IPS-18a (cell line): ENCODE measurements at regions not wholly inside any gene's neighbourhood (a gene's known extent, or its start where the extent isn't known, plus 50 kb on each side); places are given as distances from the start of the nearest gene placed in this dataset.

Source experiments
- H3K27ac ChIP-seq: one replicate; pipeline ENCODE4 v1.5.1; 2013; ENCODE audit warnings: low read length
- H3K27me3 ChIP-seq: one replicate; pipeline ENCODE4 v1.6.1; 2013; ENCODE audit warnings: mild to moderate bottlenecking, low read length; ENCODE audit not compliant: control insufficient read depth, insufficient read depth
- H3K36me3 ChIP-seq: one replicate; pipeline ENCODE4 v1.6.1; 2013; ENCODE audit warnings: low read depth, low read length; ENCODE audit not compliant: control insufficient read depth
- H3K4me1 ChIP-seq: one replicate; pipeline ENCODE4 v1.6.1; 2013; ENCODE audit warnings: low read depth, low read length; ENCODE audit not compliant: control insufficient read depth
- H3K4me3 ChIP-seq: one replicate; pipeline ENCODE4 v1.5.1; 2013; ENCODE audit warnings: low read length
- H3K9ac ChIP-seq: one replicate; pipeline ENCODE4 v1.6.1; 2013; ENCODE audit warnings: mild to moderate bottlenecking, low read length, moderate library complexity
- H3K9me3 ChIP-seq: one replicate; pipeline ENCODE4 v1.6.1; 2013; ENCODE audit warnings: low read depth, low read length; ENCODE audit not compliant: control insufficient read depth

GRCh38 chr18:47606526-47606925 lies 323.9 kb downstream of the SMAD2 start:
- Histone ChIP-seq H3K4me3 (no peak overlapping the region), H3K9me3 (no peaks in the 10 kb centered on the region), H3K9ac (no peak overlapping the region), H3K36me3 (no peaks in the 10 kb centered on the region), H3K27me3 (no peaks in the 10 kb centered on the region), H3K27ac (no peak overlapping the region), H3K4me1 (no peaks in the 10 kb centered on the region)

GRCh38 chr18:47605093-47605492 lies 325.4 kb downstream of the SMAD2 start:
- no peak overlapping the region for H3K4me3 ChIP-seq
- H3K4me1 ChIP-seq, result no peaks in the 10 kb centered on the region
- no peak overlapping the region for H3K9ac ChIP-seq
- H3K9me3 ChIP-seq, result no peaks in the 10 kb centered on the region
- H3K36me3 ChIP-seq, result no peaks in the 10 kb centered on the region
- no peak overlapping the region for H3K27ac ChIP-seq
- no peaks in the 10 kb centered on the region for H3K27me3 ChIP-seq

- H3K36me3 ChIP-seq, result no peaks in the 10 kb centered on the region
- H3K4me1 ChIP-seq, result no peaks in the 10 kb centered on the region
- no peak overlapping the region for H3K27ac ChIP-seq
- H3K9me3 ChIP-seq, result no peaks in the 10 kb centered on the region
- no peak overlapping the region for H3K9ac ChIP-seq
- H3K27me3 ChIP-seq, result no peaks in the 10 kb centered on the region
- no peak overlapping the region for H3K4me3 ChIP-seq
Observed at GRCh38 chr18:47604021-47604420, 326.4 kb downstream of the SMAD2 start.

GRCh38 chr18:47603158-47603557 lies 327.3 kb downstream of the SMAD2 start:
- Histone ChIP-seq H3K27me3 (no peaks in the 10 kb centered on the region), H3K9me3 (no peaks in the 10 kb centered on the region), H3K27ac (no peak overlapping the region), H3K36me3 (no peaks in the 10 kb centered on the region), H3K4me1 (no peaks in the 10 kb centered on the region), H3K4me3 (no peak overlapping the region), H3K9ac (no peak overlapping the region)

- H3K9ac ChIP-seq, result no peak overlapping the region
Observed at GRCh38 chr18:47602273-47602897, 328.1 kb downstream of the SMAD2 start.

GRCh38 chr18:47601581-47602272 lies 328.7 kb downstream of the SMAD2 start:
- no peaks in the 10 kb centered on the region for H3K4me1 ChIP-seq
- H3K4me3 ChIP-seq, result no peak overlapping the region
- no peak overlapping the region for H3K9ac ChIP-seq
- H3K27me3 ChIP-seq, result no peaks in the 10 kb centered on the region
- H3K9me3 ChIP-seq, result no peaks in the 10 kb centered on the region
- H3K27ac ChIP-seq, result no peak overlapping the region
- no peaks in the 10 kb centered on the region for H3K36me3 ChIP-seq

More at GRCh38 chr18:47602273-47602897, 328.1 kb downstream of the SMAD2 start:
- H3K27me3 ChIP-seq, result no peaks in the 10 kb centered on the region
- no peaks in the 10 kb centered on the region for H3K4me1 ChIP-seq
- no peaks in the 10 kb centered on the region for H3K36me3 ChIP-seq
- no peaks in the 10 kb centered on the region for H3K9me3 ChIP-seq
- H3K27ac ChIP-seq, result no peak overlapping the region
- H3K4me3 ChIP-seq, result no peak overlapping the region

- H3K36me3 ChIP-seq, result no peaks in the 10 kb centered on the region
- H3K4me3 ChIP-seq, result no peak overlapping the region
- H3K9me3 ChIP-seq, result no peaks in the 10 kb centered on the region
- H3K27ac ChIP-seq, result no peak overlapping the region
- no peaks in the 10 kb centered on the region for H3K27me3 ChIP-seq
- H3K9ac ChIP-seq, result no peak overlapping the region
- H3K4me1 ChIP-seq, result no peaks in the 10 kb centered on the region
Observed at GRCh38 chr18:47595831-47596501, 334.5 kb downstream of the SMAD2 start.

GRCh38 chr18:47594621-47595086 lies 335.8 kb downstream of the SMAD2 start:
- Histone ChIP-seq H3K4me3 (no peak overlapping the region), H3K9me3 (no peaks in the 10 kb centered on the region), H3K27ac (no peak overlapping the region), H3K4me1 (no peaks in the 10 kb centered on the region), H3K9ac (no peak overlapping the region), H3K36me3 (no peaks in the 10 kb centered on the region), H3K27me3 (no peaks in the 10 kb centered on the region)

GRCh38 chr18:47593744-47594472 lies 336.6 kb downstream of the SMAD2 start:
- Histone ChIP-seq H3K27me3 (no peaks in the 10 kb centered on the region), H3K9me3 (no peaks in the 10 kb centered on the region), H3K36me3 (no peaks in the 10 kb centered on the region), H3K4me1 (no peaks in the 10 kb centered on the region), H3K27ac (no peak overlapping the region), H3K4me3 (no peak overlapping the region), H3K9ac (no peak overlapping the region)

GRCh38 chr18:47591429-47591828 lies 339.0 kb downstream of the SMAD2 start:
- Histone ChIP-seq H3K27me3 (no peaks in the 10 kb centered on the region), H3K4me3 (no peak overlapping the region)

GRCh38 chr18:47587587-47587986 lies 336.1 kb upstream of the SKOR2 start:
- Histone ChIP-seq H3K27me3 (no peaks in the 10 kb centered on the region), H3K9ac (no peak overlapping the region), H3K4me3 (no peak overlapping the region), H3K27ac (no peak overlapping the region), H3K36me3 (no peaks in the 10 kb centered on the region), H3K9me3 (no peaks in the 10 kb centered on the region), H3K4me1 (no peaks in the 10 kb centered on the region)

More at GRCh38 chr18:47591429-47591828, 339.0 kb downstream of the SMAD2 start:
- H3K4me1 ChIP-seq, result no peaks in the 10 kb centered on the region
- no peaks in the 10 kb centered on the region for H3K9me3 ChIP-seq
- H3K36me3 ChIP-seq, result no peaks in the 10 kb centered on the region
- H3K27ac ChIP-seq, result no peak overlapping the region
- no peak overlapping the region for H3K9ac ChIP-seq
